Stimulated activated CD8-positive, alpha-beta memory T cell treated with anti-CD3 and anti-CD28 coated beads, Interleukin-12 subunit alpha, Interleukin-12 subunit beta, amount 100 ng/mL, for 4 hours (primary cell): ENCODE measurements at regions not wholly inside any gene's neighbourhood (a gene's known extent, or its start where the extent isn't known, plus 50 kb on each side); places are given as distances from the start of the nearest gene placed in this dataset.
"Not testable (repeated sequence)": the region's sequence is repeated elsewhere in the genome, so short reads cannot be mapped to it uniquely, and the experiment has no call there.

Source experiments
- DNase-seq: peaks from one replicate; pipeline ENCODE4 v3.0.0-alpha.2; 2020; ENCODE audit warnings: low read depth

DNA sequence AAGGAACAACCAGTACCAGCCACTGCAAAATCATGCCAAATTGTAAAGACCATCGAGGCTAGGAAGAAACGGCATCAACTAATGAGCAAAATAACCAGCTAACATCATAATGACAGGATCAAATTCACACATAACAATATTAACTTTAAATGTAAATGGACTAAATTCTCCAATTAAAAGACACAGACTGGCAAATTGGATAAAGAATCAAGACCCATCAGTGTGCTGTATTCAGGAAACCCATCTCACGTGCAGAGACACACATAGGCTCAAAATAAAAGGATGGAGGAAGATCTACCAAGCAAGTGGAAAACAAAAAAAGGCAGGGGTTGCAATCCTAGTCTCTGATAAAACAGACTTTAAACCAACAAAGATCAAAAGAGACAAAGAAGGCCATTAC, 97.6 kb downstream of the GPX5 start:
- not testable (repeated sequence) for DNase-seq

DNA sequence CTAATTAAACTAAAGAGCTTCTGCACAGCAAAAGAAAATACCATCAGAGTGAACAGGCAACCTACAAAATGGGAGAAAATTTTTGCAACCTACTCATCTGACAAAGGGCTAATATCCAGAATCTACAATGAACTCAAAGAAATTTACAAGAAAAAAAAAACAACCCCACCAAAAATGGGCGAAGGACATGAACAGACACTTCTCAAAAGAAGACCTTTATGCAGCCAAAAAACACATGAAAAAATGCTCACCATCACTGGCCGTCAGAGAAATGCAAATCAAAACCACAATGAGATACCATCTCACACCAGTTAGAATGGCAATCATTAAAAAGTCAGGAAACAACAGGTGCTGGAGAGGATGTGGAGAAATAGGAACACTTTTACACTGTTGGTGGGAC, 100.7 kb downstream of the GPX5 start:
- DNase-seq: not testable (repeated sequence)

DNA sequence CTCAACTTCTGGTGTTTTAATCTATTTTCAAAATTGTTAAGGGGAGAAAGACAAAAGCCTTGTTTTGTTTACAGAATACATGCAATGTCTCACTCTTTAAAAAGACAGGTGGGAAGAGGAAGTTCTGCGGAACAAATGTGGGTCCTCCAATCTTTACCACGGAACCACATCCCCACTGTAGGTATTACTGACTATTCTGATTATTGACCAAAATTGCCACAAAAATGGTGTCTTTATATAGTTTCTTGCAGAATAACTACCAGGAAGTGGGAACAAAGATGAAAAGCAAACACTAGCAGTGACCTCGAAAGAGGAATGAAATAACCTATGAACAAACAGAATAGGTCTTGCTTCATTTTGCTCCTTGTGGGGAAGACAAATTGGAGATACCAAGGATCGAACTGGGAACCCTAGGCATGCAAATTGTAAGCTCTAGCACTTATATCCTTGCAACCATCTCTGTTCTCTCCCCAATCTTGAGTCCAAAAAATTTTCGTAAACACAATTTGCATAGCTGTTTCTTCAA, 106.7 kb downstream of the GPX5 start:
- DNase-seq: no peak

DNA sequence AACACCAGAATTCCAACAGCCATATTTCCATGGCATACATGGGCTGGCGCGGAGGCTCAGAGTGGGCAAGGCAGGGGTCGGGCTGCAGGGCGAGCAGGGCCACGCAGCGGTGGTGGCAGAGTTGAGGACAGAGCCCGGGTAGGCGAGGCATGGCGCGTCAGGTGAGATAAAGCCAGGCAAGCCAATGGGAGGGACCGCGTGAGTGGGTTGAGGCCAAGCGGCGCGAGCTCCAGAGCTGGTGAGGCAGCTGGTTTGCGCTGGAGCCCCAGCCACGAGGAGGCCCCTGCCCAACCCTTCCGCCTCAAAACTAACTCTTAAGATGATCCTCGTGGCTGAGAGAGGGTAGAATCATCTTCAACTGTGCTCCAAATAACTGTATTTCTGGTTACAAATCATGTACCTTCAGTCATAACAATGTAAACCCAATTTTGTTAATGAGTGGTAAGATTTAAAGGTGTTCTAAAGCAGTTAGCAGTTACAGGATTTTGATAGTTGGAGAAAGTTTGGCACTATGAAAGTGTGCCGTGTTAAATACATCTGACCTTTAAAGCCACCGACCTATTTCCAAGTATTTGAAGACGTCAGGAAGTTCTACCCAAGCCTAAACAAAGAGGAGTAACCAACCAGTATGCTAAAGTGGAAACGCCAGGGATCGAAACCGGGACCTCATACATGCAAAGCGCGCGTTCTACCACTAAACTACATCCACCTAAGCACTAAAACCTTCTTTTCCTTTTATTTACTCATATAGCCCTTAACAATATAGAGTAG, 107.9 kb downstream of the GPX5 start:
- DNase-seq: no peak

DNA sequence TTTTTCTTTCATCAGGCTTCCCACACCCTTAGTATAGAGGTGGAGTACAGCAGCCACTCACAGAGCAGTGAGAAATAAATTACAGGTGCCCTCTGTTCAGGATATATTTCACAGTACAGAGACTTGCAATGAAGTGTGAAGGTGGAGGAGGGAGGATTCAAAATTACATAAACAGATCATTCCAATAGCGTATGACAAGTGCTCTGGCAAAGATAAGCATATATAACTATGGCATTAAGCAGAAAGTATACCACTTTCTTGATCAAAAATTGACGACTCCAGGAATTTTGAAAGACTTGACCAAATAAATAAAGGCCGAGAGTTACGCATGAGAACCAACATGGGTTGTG, 108.7 kb downstream of the GPX5 start:
- DNase-seq: no peak

DNA sequence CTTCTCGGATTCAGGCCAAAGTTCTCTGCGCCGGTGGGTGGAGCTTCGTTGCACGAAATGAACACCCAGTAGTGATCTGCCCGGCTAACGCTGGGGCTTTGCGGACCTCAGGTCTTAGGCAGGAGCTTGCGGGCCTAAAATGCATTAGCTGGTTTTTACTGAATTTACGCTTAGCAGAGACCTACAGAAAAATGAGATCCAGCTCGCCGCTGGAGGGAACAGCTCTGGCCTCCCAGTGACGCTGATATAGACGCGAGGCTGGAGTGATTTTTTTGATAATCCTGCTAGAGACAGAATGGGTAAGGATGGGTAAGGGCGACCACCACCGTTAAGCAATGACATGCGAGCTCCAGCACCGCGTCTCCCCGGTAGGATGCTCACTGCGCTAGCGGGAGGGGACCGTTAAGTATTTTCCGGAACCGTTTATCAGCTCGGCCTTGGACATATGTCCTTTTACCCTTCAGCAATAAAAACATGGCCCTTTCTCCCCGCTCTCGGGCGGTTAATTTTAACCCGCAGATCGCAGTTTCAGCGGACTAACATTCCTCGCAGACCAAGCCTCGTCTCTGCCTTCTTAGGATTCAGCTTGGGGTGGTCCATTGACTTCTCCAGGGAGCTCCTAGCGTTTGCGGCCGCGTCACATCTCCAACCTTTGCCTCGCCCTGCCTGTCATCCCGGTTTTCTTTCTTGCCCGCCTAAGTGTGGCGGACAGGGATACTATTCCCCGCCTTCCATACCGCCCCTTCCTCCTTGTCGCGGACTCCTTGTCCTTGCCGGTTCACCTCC, 109.3 kb downstream of the GPX5 start:
- DNase-seq: no peak

DNA sequence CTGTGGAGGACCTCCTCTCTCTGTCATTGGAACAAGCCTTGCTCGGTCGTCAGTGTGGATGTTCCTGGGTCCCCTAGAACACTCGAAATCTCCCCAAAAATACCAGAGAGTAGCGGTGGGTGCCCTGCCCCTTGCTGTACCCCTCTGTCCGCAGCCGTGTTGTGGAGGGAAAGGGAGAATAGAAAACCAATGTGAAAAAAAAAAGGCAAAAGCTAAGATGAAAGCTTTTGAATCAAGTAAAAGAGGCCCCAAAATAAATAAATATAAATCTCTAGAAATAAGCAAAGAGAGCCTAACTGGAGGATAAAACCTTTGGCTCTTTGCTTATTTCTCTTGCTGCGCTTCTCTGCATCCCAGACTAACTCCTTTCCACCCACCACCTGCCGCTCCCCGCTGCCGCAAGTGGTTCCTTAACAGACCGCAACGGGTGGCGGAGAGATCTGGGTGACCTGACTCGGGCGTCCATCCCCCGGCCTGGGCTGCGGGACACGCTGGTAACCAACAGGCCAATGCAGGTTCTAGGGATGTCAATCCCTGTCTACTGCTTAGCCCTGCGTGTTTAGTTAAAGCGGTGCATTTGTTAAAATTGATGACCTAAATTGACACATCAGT, 110.0 kb downstream of the GPX5 start:
- no peak for DNase-seq

DNA sequence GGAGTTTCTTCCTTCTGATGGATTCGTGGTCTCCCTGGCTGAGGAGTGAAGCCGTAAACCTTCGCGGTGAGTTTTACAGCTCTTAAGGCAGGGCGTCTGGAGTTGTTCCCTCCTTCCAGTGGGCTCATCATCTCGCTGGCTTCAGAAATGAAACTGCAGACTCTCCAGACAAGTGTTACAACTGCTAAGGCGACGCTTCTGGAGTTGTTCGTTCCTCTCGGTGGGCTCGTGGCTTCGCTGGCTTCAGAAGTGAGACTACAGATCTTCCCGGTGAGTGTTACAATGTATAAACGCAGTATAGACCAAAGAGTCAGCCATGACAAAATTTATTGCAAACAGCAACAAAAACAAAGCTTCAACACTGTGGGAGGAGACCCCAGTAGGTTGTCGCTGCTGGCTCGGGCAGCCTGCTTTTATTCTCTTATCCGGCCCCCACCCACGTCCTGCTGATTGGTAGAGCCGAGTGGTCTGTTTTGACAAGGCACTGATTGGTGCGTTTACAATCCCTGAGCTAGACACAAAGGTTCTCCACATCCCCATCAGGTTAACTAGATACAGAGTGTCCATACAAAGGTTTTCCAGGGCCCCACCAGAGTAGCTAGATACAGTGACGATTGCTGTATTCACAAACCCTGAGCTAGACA, 113.2 kb downstream of the GPX5 start:
- DNase-seq: no peak

DNA sequence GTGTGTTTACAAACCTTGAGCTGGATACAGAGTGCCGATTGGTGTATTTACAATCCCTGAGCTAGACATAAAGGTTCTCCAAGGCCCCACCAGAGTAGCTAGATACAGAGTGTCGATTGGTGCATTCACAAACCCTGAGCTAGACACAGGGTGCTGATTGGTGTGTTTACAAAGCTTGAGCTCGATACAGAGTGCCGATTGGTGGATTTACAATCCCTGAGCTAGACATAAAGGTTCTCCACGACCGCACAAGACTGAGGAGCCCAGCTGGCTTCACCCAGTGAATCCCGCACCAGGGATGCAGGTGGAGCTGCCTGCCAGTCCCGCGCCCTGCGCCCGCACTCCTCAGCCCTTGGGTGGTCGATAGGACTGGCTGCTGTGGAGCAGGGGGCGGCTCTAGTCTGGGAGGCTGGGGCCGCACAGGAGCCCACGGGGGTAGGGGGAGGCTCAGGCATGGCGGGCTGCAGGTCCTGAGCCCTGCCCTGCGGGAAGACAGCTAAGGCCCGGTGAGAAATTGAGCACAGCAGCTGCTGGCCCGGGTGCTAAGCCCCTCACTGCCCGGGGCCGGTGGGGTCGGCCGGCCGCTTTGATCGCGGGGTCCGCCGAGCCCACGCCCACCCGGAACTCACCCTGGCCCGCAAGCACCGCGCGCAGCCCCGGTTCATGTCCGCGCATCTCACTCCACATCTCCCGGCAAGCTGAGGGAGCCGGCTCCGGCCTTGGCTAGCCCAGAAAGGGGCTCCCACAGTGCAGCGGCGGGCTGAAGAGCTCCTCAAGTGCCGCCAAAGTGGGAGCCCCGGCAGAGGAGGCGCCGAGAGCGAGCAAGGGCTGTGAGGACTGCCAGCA, 114.0 kb downstream of the GPX5 start:
- DNase-seq: not testable (repeated sequence)

DNA sequence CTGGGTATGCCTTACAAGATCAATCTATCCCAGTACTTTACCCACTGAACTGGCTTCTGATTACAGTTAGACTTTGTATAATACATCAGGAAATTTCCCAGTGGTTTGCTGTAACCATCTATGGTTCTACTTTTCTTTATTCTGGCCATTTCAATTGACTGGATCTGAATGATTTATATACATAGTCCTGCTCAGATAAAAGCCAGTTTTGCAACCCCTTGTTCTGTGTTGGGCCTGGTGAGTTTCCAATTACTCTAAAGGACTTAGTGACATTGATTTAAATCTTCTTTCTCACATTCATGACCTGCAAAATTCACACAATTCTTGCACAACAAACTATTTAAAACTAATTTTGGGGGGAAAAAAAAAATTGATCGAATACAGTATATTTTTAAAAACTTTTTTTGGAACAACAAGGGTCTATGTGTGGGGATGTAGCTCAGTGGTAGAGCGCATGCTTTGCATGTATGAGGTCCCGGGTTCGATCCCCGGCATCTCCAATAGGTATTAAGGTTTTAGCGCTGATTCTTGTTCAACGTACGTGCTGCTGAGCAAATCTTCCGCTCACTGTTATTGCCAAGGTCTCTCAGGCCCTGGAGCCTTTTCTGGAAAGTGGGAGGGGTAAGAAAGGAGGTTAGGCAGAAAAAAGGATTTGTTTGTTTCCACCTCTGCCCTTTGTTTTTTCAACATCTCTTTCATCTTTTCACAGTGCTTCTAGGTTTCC, 117.5 kb downstream of the GPX5 start:
- no peak for DNase-seq

DNA sequence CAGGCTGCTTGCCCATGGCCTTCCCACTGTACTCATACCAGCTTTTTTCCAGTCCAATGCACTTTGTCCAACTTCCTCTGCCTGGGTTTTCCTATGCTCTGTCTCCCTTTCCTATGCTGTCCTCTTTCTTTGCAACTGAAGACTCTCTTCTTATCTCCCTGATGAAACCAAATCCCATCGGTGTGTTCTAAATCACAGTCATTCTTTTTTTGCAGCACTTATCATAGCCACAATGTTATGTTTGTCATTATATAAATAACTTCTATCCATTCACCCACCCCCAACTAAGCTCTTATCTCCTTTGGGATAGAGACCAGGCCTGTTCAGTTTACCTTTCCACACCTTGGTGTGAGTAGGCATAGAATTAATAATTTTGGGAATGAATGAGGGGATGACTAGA, 121.0 kb downstream of the GPX5 start:
- no peak for DNase-seq

DNA sequence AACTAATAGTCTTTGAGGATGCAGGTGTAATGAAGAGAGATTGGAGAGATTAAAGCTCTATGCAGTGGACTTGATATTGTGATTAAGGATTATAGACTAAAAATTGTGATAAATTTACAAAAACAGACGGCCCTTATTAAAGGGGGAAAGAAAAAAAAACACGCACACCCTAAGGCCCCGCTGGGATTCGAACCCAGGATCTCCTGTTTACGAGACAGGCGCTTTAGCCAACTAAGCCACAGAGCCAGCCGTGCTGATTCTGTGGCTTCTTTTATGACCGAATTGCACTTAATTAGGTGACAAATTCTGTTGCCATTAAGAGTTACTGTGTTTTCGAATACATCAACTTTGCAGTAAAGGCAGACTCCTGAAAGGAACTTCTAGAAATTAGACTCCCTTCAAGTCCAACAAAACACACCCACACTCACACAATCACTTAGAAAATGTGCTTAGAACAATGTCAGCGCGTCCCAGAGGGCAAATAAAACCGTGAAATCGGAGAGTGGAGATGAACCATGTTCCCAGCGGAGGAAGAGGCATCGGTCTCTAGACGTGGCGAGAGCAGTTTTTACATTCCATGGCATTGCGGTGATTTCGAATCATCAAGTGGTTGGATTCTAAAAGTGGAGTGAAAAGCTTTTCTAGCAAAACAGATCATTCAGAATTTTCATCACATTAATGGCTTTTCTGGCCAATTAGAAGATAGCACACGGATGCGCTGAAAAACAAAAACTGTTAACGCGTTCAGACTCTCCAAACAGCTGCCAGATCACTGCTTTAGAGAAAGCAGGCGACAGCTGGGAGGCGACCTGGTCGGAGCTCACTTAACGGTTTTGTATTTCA, 122.6 kb downstream of the GPX5 start:
- no peak for DNase-seq

DNA sequence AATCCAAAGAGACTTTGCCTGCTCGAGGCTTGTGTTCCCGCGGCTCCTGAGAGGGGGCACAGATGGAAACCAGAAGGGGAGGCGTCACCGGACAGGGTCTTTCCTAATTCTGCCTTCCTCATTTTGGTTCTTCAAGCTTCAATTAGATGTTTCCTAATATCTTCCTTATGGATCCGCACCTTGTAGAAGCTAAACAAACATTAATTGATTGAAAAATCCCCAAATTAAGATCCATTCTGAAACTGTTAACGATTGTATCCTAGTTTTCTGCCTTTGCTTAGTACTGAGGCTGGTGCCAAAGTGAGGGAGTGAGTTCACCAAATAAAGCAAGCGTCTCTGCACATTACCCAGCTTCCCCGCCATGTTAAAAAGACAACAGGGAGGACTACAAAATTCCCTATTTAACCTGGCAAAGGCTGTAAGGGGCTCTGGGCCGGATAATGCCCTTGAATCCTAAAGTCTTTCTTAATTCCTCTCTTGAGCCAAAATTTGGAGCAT, 123.2 kb downstream of the GPX5 start:
- DNase-seq: no peak

DNA sequence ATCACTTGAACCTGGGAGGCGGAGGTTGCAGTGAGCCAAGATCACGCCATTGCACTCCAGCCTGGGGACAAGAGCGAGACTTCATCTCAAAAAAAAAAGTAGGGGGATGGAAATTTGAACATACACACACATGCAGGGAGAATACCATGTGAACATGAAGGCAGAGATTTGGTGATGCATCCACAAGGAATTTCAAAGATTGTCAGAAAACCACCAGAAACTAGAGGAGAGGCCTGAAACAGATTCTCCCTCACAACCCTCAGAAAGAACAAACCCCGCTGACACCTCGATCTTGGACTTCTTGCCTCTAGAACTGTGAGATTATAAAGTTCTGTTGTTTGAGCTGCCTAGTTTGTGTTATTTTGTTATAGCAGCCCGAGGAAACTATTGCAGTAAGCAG, 125.5 kb downstream of the GPX5 start:
- DNase-seq: no peak

DNA sequence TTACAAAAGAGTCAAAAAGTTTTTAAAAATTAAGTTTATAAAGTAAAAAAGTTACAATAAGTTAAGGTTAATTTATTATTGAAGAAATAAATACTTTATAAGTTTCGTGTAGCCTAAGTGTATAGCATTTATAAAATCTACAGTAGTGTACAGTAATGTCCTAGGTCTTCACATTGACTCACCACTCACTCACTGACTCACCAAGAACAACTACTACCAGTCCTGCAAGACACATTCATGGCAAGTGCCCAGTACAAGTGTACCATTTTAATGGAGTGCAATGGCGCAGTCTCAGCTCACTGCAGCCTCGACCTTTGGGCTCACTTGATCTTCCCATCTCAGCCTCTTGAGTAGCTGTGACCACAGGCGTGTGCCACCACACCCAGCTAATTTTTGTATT, 128.2 kb downstream of the GPX5 start:
- no peak for DNase-seq

DNA sequence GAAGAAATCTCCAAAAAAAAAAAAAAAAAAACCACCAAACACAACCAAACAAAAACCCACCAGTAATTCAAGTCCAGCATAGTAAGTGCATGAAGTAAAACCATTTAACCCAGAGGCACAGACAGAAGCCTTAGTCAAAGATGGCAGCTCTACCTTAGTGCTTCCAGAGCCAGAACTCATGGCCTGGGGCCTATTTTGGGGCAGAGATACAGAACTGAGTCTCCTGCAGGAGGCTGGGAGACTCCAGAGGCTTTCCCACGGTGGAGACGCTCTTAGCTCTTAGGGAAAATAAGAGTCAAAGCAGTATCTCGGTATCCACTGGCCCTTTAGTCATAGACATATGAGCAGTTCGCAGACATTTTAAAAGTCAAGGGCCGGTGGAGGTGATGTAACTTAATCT, 129.5 kb downstream of the GPX5 start:
- no peak for DNase-seq

DNA sequence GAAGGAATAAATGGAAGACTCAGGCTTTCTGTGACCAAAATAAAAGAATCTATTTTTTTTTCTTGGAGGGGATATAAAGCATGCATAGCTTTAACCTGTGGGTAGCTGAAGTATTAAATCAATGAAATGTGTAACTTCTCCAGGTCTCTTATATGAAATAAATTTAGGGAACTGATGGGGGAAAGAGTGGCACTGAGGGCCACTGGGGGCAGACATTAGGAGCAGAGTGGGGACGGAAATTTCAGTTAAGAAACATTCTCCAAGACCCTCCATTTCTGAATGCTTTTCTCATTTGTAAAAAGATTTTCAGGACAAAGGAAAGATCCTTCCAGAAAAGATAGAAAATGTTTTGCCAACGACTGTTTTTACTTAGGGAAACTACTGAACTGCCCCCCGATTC, 131.0 kb downstream of the GPX5 start:
- DNase-seq: no peak

DNA sequence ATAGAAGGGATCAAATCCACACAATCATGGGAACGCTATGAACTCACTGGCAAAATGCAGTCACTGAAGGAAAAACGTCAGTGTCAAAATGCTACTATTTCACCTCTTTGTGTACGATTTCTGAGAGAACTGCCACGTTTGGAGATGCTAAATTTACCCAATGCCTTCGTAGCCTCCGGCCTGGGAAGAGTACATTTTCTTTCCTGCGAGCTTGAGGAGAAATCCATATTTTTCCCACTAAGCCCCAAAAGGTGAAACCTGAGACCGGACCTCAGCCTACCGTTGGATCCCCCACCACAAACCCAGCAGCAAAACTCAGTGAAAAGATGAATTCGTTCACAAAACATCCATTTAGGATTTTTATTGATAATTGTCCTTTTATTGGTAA, 131.7 kb downstream of the GPX5 start:
- no peak for DNase-seq

DNA sequence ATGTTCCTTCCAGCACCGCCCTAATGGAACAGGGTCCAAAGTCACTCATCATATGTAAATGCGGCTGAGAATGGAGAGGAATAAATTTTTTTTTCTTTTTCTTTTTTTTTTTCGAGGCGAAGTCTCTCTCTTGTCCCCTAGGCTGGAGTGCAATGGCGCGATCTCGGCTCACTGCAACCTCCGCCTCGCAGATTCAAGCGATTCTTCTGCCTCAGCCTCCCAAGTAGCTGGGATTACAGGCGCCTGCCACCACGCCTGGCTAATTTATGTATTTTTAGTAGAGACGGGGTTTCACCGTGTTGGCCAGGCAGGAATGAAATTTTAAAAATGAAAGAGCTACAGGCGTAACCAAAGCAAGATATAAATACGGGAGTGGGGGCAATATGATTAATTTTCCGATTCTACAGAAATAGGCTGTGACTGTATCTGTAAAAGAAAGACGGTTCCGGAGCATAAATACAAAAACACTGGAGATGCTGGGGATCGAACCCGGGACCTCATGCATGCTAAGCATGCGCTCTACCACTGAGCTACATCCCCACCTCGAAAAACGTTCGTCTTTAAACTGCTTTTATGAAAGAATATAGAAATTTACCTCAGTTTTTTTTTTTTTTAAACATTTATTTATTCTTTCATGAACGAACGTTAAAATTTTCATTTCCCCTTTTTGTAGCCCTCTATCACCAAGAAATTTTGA, 132.2 kb downstream of the GPX5 start:
- no peak for DNase-seq
